SHP77 (cell line): ENCODE measurements at regions not wholly inside any gene's neighbourhood (a gene's known extent, or its start where the extent isn't known, plus 50 kb on each side); places are given as distances from the start of the nearest gene placed in this dataset.

Source experiments
- DNase-seq, 2 experiments: peaks; one replicate each; lab custom pipeline; 2025; lab: John Stamatoyannopoulos, UW

GRCh38 chr4:156495091-156495490 lies 476.5 kb downstream of the PDGFC start:
- DNase-seq: no peak

- DNase-seq: no peak
Observed at GRCh38 chr4:156493858-156494257, 477.7 kb downstream of the PDGFC start.

- DNase-seq: peak in 1 of 2 experiments; percentile 1
Observed at GRCh38 chr4:156487107-156487506, 484.5 kb downstream of the PDGFC start.

DNA sequence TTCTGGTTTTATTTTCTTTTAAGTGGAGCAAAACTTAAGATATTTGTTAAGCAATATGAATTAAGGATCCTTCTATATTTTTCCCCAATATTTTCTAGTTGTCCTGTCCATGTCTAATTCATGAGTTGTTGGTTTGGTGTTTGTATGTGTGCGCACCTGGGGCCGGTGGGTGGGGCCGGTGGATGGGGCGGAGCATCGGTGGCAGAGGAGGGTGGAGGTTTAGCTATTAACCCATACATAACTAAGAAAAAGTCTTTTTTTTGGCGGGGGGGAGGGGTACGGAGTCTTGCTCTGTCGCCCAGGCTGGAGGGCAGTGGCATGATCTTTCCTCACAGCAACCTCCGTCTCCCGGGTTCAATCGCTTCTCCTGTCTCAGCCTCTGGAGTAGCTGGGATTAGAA lies 489.8 kb downstream of the PDGFC start:
- no peak for DNase-seq

- DNase-seq: no peak
Observed at GRCh38 chr4:156477636-156478035, 494.0 kb downstream of the PDGFC start.

- DNase-seq: no peak
Observed at GRCh38 chr4:156476359-156476758, 495.2 kb downstream of the PDGFC start.

- DNase-seq: peak in 1 of 2 experiments; percentile 18
Observed at GRCh38 chr4:156475322-156475721, 496.3 kb downstream of the PDGFC start.

DNA sequence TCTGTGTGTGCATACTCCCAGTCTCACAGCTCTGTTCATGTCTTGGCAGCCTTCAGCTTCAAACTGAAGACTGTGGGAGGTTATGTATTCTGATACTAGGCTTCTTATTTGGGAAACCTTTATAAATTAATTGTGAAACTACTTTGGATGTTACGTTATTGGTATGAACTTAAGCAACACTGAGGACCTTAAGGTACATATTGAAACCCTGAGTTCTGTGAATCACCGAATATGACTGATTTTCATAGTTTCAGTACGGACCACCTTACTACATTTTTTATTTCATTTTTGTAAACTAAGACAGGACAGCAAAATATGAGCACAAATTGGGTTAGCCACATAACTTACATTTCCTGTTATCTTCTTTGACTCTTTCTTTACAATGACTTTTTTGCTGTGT lies 498.4 kb downstream of the PDGFC start:
- DNase-seq: no peak

- DNase-seq: no peak
Observed at GRCh38 chr4:156472624-156473023, 499.0 kb downstream of the PDGFC start.

- no peak for DNase-seq
Observed at GRCh38 chr4:156459584-156459983, 505.9 kb upstream of the CTSO start.

GRCh38 chr4:156456830-156457229 lies 503.2 kb upstream of the CTSO start:
- no peak for DNase-seq

- no peak for DNase-seq
Observed at GRCh38 chr4:156443488-156443887, 489.8 kb upstream of the CTSO start.

GRCh38 chr4:156442912-156443311 lies 489.2 kb upstream of the CTSO start:
- no peak for DNase-seq

GRCh38 chr4:156439576-156440200 lies 486.0 kb upstream of the CTSO start:
- DNase-seq: no peak

DNA sequence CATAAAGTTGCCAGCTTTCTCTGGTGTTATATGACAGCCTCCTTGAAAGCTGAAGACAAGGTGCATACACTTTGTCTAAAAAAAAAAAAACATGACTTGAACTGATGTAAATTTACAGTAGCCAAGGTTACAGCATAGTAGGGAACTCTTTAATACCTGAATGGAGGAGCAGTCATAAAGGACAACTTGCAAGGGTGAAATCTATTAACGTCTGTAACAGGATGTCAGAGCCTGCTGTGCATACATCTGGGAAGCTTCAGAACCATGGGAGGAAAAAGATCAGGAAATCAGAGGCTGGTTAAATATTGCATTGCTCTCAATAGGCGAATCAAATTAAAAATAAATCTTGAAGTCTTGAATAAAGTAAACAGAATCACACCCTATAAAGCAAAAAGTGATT lies 484.0 kb upstream of the CTSO start:
- no peak for DNase-seq

DNA sequence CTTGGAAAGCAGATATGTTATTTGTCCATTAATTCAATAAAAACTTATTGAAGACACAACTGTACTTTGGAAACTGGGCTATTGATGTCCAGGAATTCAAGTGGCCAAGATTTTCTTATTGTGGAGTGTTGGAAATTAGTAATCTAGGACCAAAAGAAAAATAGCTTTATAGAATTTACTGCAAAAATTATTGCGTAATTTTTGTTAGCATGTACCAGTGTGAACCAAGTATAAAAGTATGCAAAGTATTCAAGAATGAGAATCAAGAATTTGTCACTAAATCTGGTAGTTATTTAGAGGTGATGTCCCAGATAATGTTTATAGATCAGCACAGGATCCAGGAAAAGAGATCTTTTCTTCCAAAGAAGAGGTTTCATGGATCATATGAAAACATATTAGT lies 468.9 kb upstream of the CTSO start:
- DNase-seq: no peak

DNA sequence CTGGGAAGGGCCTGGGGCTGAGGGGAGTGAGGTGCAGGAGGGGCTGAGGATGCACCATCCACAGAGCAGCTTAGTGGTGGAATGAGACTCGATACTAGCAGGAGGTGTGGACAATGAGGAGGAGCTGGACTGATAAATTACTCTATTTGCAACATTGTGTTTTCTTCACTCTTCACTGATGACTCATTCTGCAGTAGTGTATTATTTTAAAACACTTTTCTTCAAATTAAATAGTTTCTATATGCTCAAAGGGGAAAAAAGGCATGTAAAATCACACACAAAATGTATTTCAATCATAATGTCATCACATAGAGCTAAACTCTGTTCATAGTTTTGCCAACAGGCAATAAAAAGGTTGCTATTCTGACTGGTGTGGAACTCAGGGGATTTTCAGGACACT lies 467.0 kb upstream of the CTSO start:
- no peak for DNase-seq

DNA sequence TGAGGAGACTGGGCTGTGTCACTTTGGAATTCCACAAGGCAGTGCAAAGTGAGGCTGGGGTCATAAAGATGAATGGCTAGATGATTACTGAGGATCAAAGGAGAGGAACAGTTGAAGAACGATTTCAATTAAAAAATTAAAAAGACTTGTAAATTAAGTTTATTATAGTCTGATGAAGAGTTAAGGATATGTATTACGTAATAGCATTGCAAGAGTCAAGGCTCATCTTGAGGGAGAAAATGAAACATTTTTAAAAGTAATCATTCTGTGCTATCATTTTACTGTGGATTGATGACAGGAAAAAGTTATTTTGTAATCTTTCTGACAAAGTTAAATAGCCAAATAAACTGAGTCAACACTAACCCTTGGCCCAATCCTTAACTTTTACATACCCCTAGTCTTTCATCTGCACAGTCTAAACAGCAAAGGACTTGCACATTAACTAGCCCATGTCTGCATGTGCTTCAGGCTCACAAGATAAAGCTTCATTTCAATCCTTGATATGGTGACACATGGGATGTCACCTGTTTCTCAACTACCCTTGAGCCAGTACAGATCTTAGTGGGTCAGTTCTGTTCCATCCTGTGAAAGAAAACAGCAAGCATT lies 465.5 kb upstream of the CTSO start:
- no peak for DNase-seq

DNA sequence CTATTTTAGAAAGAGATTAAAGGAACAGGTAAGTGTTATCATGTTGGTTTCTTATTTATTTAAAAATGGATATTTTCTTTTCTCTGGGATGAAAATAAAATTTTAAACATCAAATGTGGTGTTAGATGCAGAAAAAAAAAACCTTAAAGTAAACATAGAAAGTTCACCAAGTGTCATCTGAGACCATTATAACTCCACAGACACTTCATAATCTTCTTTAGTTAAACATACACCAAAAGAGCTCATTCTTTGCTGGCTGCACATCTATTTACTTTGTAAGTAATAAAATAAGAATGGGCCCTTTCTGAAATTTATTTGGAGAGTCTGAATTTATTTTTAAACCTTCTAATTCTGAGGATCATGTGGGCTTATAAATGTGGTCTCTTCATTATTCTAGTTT lies 460.7 kb upstream of the CTSO start:
- DNase-seq: no peak

DNA sequence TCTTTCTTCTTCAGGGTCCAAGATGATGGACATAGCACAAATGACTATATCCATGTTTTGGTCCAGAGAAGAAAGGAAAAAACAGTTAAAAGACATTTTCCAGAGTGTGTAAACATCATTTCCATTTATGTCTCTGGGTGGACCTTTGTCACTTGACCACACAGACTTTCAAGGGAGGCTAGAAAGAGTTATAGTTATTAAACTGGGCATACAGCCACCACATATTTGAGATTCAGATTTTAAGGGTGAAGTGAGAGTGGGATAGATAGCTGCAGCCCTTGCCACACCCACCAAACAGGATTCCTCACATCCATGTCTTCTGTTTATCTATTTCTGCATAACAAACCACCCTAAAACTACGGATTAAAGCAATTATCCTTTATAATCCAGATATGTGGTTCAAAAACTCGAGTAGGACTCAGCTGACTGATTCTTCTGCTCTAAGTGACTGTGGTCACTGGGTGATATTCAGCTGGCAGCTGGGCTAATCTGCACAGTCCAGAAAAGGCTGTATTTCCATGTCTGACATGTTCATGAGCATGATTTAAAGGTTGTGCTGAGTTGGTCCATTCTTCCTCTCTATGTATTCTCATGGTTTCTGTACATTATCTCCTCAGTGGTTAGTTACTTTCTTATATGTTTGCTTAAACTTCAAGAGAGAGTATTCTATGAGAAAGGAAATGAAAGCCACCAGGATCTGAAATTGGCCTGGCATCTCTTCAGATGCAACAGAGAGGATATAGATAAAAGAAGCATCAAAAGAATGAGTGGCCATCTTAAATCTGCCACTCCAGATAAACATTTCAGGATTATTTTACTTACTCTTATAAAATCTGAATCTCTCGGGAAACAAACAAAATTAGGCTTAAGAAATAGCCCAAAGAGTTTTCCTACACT lies 459.8 kb upstream of the CTSO start:
- no peak for DNase-seq

DNA sequence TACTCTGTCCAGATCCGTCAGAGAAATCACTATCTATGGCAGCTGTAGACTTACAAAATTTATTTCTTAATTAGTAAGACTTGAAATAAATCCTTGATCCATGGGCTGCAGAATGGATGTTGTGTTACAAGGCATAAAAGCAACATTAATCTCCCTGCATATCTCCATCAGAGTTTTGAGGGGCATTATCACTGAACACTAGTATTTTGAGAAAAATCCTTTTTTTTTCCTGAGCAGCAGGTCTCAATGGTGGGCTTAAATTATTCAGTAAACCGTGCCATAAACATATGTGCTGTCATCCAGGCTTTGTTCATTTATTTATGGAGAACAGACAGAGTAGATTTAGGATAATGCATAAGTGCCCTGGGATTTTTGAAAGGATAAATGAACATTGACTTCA lies 457.9 kb upstream of the CTSO start:
- DNase-seq: no peak

GRCh38 chr4:156408749-156409148 lies 455.1 kb upstream of the CTSO start:
- no peak for DNase-seq

DNA sequence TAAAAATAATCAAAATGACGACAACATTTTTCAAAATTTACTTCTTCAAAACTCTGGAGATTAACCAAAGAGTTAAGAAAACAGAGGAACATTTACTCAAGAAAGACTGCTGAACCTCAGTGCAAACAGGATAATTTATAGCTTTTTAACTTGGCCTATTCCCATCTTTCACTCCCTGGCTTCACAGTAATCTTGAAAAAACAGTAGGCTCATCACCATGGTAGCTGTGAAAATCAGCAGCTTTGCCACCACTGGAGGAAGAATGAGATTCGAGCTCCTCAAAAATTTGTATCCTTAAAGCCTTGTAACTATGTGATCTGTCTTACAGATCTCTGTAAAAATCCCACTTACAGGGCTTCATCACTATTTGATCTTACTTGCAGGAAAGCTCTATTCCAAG lies 447.7 kb upstream of the CTSO start:
- DNase-seq: no peak
